Nucleus accumbens (tissue), 56 donors: ENCODE measurements at regions not wholly inside any gene's neighbourhood (a gene's known extent, or its start where the extent isn't known, plus 50 kb on each side); places are given as distances from the start of the nearest gene placed in this dataset.
"Not testable (repeated sequence)": the region's sequence is repeated elsewhere in the genome, so short reads cannot be mapped to it uniquely, and the experiment has no call there.

Source experiments
- DNase-seq, 56 donors: peaks; one replicate each; lab custom pipeline; 2025; lab: John Stamatoyannopoulos, UW

DNA sequence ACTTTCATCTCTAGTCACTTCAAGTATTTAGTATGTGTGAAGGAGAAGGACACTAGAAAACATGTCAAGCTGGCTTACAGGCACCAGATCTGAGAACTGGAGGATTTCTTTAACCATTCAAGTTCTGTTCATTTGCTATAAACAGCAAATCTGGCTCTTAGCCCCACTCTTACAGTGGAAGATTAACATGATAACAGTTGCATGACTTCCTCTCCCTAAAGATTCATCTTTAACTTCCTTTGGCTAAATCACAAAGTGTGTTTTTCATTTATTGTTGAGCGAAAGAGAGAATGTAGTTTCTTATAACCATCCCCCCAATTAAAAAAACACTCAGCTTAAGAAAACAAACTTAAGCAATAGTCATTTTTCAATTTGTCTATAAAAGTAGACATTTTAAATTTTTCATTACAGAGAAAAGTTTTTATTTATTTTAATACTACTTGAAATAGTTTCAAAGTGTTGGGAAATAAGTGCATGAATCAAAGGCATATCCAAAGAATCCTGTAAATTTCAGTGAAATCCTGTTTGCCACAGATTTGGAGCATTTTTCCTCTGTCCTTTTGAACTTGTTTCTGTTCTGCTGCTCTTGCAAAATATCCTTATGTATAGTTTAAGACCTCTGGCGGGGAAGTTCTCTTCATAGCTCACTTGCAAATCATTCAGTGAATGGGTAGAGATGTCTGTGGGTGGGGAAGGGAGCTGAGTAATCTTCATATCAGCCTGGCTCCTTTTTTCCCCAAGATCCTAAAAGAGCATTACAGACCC lies 241.0 kb upstream of the RBBP8 start:
- no peak for DNase-seq

DNA sequence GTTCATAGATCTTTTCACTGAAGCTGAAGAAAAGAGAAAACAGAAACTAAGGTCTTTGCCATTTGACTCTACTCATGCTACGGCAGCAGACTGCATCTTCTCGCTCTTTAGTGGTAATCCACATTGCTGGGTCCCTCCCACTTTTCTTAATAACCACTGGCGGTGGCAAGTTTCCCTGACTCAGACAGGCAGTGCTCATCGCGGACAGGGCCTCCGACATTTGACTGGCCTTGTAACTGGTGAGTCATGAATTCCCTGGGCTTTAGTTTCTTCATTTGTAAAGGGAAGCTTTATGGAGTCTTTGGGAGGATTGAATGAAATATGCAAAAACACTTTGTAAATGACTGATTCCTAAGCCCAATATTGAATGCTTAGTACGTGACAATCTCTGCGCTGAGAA lies 238.2 kb upstream of the RBBP8 start:
- no peak for DNase-seq

DNA sequence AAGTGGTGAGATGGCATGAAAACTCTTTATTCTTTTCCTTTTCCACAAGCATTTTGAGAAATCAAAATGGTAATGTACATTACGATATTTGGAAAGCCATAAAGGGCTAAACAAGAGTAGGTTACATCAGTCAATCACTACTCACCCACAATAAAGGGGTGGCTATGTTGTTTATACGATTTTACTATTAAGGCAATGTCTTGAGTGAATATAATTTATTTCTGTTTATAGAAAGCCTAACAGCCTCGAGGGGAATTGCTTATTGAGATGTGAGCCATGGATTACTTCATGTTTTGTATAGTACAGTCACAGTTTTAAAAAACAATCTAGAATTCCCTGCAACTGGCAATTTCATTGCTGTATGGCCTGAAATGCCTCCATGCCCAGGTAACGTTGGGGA lies 237.5 kb upstream of the RBBP8 start:
- DNase-seq, result no peak

DNA sequence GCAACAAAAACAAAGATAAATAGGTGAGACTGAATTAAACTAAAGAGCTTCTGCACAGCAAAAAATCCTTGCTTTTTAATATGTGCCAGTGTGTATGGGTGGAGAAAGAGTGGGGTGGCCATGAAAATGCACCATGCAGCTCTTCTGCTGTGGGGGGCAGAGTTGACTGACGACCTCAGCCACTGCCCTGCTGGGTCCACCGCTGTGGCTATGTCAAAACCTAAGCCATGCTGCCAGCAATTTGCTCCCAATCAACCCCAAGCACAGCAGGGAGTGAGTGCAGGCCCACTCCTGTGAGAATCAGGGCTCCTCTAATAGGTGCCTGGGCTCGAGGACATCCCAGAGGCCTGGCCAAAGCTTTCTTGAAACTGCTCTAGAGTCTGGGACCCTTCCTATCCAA lies 235.6 kb upstream of the RBBP8 start:
- DNase-seq, result no peak

DNA sequence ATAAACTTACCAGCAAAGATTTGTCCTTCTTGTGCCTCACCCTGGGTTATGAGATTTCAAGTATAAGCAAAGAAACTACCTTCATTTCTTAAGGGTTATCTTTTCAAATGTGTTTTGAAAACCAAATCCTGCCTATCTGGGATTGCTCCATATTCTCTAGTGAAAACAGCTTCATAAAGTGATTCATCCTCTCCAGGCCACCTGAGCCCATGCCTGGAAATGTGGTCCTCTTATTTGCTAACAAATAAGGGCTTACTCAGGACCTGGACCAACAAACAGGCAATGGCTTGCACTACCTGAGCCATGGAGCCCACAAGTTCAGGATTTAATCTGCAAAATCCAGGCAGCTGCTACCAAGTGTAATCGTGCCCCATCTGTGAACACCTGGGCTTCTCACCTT lies 234.4 kb upstream of the RBBP8 start:
- DNase-seq, result no peak

DNA sequence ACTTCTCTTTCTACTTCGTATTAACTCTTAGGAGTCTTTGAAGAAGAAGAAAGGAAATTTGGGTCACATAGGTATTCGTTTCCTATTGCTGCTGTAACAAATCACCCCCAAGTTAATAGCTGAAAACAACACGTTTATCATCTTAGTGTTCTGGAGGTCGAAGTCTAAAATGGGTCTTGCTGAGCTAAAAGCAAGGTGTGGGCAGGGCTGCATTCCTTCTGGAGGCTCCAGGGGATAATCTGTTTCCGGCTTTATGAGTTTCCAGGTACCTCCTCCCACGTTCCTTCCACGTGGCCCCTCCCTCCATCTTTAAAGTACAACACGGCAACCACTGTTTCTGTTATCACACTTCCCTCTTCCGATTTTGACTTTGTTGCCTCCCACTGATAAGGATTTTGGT lies 233.5 kb upstream of the RBBP8 start:
- DNase-seq, result no peak

DNA sequence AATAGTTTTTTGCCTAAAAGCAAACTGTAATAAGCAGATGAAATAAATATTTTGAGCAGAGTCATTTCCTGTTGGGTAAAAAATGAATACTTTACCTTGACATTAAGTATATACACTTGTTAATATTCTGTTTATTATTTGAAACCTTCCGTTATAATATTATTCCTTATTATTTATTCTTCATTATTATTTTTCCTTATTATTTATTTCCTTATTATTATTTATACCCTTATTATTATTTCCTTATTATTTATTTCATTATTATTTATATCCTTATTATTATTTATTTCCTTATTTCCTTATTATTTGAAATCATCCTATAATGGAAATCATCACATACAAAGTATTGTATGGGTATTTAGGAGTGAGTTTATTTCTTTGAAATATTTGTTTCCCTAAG lies 232.2 kb upstream of the RBBP8 start:
- no peak for DNase-seq

DNA sequence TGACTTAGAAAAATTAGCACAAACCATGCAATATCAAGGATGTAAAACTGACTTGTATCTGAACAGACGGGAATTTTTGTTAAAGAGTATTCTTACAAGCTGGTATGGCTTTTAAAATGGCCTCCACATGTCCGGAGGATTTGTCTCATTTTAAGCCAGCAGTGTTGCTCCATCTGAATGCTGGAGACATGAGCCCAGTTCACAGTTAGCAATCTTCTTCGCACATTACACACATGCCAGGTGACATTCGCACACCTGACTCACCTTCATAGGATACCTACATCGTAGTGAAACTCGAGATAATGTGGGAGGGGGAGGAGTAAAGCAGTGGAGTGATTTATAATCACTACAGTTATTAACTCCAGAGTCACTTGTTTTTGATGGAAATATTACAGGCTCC lies 231.8 kb upstream of the RBBP8 start:
- no peak for DNase-seq

DNA sequence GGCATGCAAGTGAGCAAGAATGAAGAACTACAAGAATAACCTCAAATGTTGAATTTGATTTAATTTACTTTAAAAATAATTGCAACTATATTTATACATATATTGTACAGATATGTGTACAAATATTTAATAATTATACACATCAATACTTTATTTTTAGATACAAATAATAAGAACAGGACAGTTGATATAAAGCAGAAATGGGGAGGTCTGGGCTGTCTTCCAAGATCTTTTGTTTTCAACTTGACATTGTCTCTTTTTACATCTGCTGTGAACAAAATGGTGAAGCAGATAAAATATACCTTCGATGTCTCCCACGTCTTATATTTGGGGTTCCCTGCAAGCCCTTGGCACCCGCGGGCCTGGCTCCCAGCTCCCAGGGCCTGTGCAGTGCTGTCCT lies 231.3 kb upstream of the RBBP8 start:
- no peak for DNase-seq

DNA sequence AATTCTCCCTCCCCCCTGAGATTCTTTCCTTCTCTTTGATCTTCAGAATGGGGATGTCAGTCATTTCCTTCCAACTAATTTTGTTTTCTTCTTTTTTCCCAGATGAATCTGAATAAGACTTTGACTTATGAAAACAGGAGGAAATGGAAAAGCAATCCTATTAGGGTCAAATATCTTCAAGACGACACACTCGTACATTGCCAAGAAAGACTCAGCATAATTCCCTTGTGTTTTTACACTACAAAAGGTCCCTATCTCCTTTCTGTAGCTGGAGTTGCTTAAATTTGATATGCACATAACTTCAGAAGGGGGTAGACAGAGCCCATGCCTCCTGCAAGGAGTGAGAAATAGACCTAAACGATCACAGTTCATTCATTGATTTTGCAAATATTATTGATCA lies 230.3 kb upstream of the RBBP8 start:
- DNase-seq, result no peak

DNA sequence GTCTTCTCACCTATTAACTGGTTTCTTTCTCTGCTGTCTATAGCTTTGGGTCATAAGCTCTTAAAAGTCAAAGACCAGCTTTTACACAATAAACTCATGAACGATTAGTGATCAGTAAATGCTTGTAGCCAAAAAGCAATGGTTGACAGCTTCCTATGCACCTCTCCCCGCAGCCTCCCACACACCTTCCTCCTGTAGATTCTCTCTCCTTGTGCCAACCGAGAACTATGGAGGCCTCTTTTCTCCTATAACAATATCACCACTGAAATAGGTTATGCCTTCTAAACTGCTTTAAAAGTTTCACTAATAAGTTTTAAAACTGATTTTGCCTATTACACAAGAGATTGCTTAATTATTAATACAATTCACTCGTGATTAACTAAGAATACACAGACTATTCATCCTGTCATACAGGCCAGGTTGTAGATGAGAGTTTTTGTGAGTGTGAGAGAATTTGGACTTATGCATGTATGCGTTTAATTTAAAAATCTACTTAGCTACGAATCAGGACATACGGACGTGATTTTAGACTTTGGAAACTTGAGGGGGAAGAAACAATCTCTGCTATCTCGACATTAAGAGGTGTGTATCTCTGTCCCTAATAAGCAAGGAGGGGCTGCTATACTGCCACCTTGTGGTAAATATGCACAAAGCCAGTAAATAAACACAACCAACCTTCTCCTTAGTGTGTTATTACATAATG lies 229.1 kb upstream of the RBBP8 start:
- DNase-seq, result no peak

DNA sequence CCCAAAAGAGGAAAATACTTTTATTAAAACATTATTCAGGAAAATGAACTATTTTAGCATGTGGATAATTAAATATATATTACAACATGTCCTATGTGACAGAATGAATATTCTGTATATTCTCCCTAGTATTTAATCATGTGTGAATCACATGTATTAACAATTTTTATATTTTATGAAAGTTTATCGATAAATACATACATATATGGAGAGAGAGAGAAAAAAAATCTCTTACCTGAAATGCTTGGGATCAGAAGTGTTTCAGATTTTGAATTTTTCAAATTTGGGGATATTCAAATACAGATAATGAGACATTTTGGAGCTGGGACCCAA lies 228.6 kb upstream of the RBBP8 start:
- no peak for DNase-seq

DNA sequence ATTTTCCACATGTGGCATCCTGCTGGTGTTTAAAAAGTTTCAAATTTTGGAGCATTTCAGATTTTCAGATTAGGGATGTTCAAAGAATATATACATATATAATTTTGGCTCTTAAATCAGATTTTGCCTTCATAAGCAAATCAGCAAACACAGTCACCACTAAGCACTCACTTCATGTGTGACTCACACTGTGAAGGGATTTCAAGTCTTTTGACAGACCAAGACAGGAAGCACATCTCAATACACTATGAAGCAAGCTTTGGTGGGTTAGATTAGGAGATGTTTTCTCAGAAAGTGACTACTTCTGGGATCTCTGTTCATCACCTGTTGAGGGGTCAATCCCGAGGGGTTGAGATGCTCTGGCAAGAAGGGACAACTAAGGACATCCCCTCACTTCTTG lies 227.8 kb upstream of the RBBP8 start:
- no peak for DNase-seq

DNA sequence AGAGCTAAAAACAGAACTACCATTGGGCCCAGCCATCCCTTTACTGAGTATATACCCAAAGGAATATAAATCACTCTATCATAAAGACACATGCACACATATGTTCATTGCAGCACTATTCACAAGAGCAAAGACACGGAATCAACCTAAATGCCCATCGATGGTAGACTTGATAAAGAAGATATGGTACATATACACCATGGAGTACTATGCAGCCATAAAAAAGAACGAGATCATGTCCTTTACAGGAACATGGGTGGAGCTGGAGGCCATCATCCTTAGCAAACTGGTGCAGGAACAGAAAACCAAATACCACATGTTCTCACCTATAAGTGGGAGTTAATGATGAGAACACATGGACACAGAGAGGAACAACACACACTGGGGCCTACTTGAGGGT lies 227.1 kb upstream of the RBBP8 start:
- DNase-seq, result not testable (repeated sequence)

DNA sequence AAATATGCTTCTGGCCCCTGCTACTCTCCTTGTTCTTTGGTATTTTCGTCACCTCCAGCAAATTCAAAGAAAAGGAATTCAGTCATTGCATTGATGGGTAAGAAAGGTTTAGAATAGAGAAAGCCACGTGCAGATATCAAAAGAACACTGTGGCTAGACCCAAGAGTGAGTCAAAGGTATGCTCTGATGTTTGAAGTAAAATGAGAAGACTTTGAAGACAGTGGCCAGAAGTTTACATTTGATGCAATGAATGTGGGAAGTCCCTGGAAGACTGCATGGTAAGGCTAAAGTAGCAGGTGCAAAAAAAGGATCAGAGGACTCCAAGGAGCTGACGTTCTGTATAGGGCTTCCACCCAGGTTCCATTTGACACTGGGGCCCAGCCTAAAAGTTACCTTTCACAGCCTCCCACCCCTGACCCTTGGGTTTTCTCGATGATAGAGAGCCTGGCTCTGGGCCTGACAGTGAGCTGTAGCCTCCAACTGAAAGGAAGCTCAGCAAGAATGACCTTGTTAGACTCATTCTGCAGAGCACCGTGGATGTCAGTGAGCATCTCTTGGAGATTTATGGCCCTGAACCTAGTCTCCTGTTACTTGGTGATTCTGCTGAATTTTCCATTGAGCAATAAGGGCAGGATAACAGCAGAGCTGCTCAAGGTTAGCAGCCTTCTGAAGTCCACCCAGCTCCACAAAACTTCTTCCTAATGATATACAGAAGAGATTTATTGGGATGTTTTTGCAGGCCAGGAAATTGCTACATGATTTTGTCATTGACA lies 223.7 kb upstream of the RBBP8 start:
- DNase-seq, result no peak

DNA sequence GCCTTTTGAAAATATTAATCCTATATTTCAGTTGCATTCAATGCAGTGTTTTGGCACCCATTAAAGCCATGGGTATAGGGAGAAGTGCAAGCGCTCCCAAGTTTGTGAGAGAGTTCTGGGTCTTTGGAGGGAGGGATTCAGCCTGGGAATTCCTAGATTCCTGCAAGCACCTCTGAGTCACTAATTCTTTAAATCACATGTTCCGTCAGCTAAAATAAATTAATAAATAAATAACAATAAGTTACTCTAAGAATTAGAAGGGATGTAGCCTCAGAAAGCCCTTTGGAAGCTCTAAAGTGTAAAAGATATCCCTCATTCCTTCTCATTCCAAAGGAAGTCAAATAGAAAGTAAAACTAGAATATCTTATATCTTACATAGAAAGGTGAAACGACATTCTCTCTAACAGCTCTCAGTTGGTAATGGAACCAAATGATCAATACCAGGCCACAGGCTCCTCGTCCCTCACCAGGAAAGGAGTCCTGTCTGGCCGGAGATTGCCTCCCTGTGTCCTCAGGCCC lies 222.4 kb upstream of the RBBP8 start:
- no peak for DNase-seq

DNA sequence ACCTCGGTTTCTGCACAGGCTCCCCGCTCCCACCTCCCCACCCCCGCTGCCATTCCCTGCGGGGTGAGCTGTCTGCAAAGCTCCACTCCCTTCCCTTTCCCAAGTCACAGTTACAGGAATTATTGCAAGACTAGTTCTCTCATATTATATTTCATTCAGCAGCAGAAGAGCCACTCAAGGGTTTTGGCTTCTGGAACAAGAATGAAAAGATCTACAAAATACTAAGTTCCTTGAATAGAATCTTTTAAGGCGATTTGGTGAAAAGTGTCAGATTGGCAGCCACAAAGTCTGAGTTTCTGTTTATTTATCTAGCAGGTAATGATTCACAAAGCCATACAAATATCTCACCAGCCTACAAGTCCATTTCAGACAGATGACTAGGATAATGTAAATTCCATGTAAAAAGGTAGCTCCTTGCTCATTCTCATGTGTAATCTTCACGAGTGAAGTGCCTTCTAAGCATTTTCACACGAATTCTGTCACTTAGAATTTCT lies 221.9 kb upstream of the RBBP8 start:
- DNase-seq, result no peak

DNA sequence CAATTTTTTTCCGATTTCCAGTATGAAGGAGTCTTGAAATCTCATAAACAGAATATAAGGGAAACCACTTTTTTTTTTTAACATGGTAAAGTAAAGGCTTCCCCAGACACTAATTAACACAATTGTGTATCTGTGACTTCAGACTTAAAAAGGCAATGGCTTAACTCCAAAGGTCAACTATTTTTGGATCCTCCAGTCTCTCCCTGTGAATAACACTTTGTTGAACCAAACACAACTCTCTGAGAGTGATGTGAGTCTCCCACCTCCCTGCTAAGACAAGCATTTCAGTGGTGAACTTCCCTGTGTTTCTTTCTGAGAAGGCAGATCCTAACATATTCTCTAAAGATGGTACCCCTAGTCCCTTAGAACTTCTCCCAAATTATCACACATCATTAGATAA lies 219.6 kb upstream of the RBBP8 start:
- DNase-seq, result no peak

DNA sequence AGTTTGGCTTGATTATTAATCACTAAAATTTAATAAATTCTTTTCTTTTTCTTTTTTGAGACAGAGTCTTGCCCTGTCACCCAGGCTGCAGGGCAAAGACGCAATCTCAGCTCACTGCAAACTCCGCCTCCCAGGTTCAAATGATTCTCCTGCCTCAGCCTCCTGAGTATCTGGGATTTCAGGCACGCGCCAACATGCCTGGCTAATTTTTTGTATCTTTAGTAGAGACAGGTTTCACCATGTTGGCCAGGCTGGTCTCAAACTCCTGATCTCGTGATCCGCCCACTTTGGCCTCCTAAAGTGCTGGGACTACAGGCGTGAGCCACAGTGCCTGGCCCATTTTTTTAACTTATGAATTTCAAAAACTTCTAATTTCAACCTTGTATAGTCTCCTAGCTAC lies 215.6 kb upstream of the RBBP8 start:
- DNase-seq, result not testable (repeated sequence)

DNA sequence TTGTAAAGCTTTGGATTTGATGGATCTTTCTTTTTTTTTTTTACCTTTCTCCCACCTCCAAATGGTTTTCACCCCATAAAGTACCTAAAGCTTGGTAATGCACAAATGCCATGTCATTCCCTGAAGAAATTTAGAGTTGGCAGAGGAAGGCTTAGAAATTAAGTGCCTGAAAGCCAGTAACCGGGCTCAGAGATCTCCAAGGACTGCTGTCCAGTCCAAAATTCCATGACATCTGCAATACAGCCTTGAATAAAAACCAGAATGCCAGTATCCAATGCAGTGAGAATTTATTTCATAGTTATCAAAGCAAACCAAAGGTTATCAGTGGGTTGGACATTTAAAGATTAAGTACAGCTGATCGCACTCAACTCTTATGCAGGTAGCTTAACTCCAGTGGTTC lies 209.9 kb upstream of the RBBP8 start:
- DNase-seq, result no peak

DNA sequence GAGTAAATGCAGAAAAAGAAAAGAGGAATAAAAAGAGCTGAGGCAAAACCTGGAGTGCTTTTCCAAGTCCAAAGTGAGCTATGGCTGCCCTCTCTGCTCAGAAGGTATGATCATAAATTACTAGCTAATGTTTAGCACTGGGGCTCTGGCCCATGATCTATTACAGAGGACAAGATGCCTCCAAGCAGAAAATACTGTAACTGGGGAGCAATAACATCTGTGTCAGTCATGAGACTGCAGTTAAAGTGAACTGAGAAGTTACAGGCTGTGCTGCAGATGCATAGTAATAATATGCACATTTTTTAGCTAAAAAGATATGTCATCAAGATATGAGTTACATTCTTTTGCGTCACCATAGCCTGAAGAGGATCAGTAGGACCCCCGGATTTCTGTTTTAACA lies 209.4 kb upstream of the RBBP8 start:
- no peak for DNase-seq
